GM21717 (cell line): ENCODE measurements at regions not wholly inside any gene's neighbourhood (a gene's known extent, or its start where the extent isn't known, plus 50 kb on each side); places are given as distances from the start of the nearest gene placed in this dataset.

Experiments used
- ATAC-seq: cut with Tn5 transposase; IDR thresholded peaks from one replicate; pipeline ENCODE4 v1.9.1; 2021; ENCODE audit warnings: mild to moderate bottlenecking, moderate library complexity; ENCODE audit not compliant: unreplicated experiment

- ATAC-seq, result no peak
Observed at GRCh38 chr5:4740156-4740555, 400.0 kb upstream of the ADAMTS16 start.

DNA sequence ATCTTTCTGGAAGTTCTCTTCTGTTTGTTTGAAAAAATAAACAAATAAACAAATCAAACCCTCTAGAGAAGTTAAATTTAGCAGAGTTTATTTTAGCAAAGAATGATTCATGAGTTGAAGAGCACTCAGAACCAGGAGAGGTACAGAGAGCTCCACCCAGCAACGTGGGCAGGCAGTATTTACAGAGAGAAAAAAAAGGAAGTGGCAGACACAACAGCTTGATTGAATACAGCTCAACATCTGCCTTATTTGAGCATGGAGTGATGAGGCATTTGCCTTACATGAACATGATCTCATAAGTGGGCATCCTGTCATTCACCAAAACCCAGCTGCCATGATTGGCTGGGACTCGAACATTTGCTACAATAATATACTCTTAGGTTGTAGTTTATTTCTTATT, 381.6 kb upstream of the ADAMTS16 start:
- ATAC-seq, result no peak

- ATAC-seq, result no peak
Observed at GRCh38 chr5:4758996-4759395, 381.1 kb upstream of the ADAMTS16 start.

DNA sequence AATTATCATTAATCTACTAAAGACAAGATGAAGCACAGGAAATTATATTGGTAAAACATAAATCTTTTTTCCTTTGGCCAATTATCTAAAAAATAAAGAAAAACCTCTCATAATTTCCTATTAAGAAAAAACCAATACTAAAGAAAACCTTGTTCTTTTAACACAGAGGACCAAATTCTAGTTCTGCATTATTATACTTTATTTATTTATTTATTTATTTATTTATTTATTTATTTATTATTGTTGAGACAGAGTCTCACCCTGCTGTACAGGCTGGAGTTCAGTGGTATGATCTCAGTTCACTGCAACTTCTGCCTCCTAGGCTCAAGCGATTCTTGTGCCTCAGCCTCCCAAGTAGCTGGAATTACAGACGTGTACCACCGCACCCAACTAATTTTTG, 377.8 kb upstream of the ADAMTS16 start:
- ATAC-seq, result no peak

- no peak for ATAC-seq
Observed at GRCh38 chr5:4765411-4765810, 374.7 kb upstream of the ADAMTS16 start.

DNA sequence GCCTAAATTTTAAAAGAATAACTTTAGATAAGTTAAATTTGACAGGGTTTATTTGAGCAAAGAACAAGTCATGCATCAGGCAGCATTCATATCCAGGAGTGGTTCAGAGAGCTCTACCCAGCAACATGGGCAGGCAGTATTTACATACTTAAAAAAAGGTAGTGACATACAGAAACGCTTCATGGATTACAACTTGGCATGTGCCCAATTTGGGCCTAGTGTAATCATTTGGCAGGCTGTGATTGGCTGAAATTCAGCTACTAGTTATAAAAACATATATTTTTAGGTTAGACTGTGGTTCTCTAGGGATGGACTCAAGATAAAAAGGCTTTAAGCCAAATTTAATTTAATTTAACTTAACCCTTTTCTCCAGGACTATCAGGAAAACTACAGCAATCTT, 374.0 kb upstream of the ADAMTS16 start:
- no peak for ATAC-seq

- ATAC-seq, result no peak
Observed at GRCh38 chr5:4772591-4772990, 367.5 kb upstream of the ADAMTS16 start.

GRCh38 chr5:4773827-4774317, 366.3 kb upstream of the ADAMTS16 start:
- ATAC-seq, result no peak

GRCh38 chr5:4777435-4777834, 362.7 kb upstream of the ADAMTS16 start:
- no peak for ATAC-seq

DNA sequence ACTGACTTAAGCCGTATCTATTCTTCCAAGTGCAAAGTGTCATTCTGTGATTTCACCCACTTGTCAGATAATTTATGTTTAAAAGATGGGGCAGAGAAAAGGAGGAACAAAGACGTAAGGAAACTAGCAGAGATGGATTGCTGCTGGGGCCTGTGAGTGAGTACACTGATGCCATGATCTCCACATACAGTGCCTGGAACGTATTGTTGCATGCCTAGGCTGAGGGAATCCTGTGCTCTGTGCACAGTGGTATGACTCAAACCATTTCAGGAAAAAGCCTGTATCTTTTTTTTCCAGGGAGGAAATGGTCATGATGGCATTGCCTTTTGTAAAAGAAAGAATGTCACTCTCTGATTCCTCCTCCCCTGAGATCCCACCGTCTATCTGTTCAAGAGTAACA, 359.5 kb upstream of the ADAMTS16 start:
- no peak for ATAC-seq

DNA sequence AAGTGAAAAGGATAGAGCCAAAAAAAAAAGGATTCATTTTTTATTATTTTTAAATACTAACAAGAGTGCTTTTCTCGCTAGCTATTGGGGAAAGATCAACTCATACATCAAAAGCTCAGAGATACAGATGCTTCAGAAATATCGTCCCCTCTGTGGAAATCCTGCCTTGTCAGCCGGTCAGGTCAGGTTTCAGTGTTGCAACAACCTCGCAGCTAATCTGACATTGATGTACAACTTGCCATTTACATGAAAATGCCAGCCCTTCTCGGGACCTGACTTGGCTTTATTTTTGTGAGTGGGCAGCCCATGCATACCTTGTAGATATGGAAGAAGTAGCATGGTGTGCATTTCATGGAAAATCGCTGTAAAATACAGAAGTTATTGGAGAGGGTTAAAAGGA, 358.8 kb upstream of the ADAMTS16 start:
- ATAC-seq, result no peak

GRCh38 chr5:4785971-4786370, 354.2 kb upstream of the ADAMTS16 start:
- ATAC-seq, result no peak

- no peak for ATAC-seq
Observed at GRCh38 chr5:4797445-4797844, 342.7 kb upstream of the ADAMTS16 start.

DNA sequence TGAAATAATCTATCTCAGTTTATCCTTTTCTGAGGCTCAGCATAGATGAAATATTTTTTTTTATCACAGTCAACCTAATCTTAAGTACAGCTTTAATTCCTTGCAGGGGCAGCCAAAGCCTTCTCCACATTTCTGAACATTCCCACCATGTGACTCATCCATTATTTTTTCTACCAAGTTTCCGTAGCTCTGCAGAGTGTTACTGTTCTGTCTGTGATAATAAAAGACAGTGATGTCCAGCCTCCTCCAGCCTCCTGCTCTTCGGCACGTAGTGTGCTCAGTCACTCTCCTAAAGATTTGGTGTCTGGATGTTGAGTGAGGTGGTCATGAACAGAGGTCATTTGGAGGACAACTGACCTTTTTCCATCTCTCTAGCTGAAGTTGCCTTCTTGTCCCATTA, 338.1 kb upstream of the ADAMTS16 start:
- no peak for ATAC-seq

DNA sequence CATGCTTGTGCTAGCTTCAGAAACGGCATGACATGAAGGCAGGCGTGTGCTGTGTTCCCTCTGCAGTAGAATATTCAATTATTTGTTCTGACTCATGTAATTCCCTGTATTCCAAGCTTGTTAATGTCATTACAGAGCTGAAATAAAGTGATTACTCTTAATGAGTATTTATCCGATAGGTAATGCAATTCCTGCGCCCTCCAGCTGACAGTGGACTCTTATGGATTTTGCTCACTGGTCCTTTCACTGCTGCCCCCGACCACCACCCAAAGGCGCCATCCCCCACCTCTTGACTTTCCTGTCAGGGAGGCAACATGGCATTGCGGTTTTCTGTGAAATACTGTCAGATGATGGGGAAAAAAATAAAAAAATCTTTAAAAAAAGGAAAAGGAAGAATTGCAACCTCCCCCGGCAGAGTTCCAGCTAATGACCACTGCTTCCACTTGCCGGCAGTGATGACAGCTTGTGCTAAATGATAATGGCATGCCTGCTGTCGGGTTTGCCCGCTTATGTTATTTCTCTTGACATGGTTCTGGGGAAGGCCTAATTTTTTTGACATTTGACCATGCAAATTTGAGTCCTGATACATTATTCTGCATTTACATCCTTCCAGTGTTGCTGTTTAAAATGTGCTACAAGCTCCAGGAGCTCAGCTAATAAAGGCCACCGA, 335.3 kb upstream of the ADAMTS16 start:
- no peak for ATAC-seq

DNA sequence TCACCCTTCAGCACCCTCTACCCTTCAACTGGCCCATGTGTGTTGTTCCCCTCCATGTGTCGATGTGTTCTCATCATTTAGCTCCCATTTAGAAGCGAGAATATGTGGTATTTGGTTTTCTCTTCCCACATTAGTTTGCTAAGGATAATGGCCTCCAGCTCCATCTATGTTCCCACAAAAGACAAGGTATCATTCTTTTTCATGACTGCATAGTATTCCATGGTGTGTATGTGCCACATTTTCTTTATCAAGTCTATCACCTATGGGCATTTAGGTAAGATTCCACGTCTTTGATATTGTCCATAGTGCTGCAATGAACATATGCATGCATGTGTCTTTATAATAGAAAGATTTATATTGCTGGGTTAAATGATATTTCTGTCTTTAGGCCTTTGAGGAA, 325.1 kb upstream of the ADAMTS16 start:
- no peak for ATAC-seq

DNA sequence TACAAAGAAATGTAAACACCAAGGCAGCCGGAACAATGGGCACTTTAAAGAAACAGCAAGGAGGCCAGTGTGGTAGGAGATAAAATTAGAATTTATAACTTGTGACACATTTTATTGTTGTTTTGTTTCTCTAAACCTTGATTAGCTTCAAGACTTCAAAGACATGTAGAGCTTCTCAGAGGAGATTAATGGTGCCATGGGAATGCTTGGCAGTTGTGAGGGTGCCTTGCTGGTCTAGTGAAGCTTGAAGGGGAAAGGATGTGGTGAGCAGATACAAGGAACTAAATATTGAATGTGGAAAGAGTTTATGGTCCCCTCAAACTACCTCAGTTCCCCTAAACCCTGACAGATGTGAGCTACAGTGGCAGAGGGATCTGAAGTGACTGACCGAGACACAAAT, 322.4 kb upstream of the ADAMTS16 start:
- no peak for ATAC-seq

DNA sequence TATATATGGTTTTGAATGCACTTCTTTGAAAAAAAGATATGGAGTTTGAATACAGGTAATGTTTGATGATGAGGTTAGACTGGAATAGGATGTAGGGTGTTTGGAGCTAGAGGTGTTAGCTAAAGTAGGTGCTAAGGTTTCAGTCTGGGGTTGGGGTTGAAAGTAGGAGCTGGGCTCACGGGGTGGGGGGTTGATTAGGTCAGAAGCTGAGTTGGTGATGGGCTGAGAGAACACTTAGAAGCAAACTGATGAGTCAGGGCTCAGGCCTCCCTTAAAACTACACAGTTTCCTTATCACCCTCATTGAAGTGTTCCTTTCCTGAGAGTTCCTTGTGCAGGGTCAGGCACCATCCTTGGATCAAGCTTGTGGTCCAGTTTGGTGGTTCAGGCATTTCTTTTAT, 308.8 kb upstream of the ADAMTS16 start:
- no peak for ATAC-seq

- ATAC-seq, result no peak
Observed at GRCh38 chr5:4832471-4832870, 307.7 kb upstream of the ADAMTS16 start.

GRCh38 chr5:4833104-4833738, 306.9 kb upstream of the ADAMTS16 start:
- ATAC-seq, result no peak

GRCh38 chr5:4837489-4838058, 302.6 kb upstream of the ADAMTS16 start:
- ATAC-seq, result no peak

DNA sequence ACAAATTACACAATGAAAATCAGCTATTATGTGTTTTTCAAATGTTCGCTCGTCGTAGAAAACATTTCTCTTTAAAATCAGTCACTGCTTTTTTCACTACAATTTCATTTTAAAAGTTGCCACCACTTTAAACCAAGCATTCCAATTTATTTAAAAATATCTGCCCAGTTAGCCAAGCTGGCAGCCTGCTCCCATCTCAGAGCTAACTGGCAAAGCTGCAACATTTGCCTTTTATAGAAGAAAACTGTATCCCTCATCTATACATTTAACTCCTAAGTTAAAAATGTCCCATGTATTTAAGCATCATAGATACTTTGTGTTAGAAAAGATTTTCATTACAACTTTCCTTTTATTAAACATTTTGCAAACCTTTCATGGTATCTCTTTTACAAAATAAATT, 294.9 kb upstream of the ADAMTS16 start:
- ATAC-seq, result no peak
